ENCODE measurements at regions not wholly inside any gene's neighbourhood (a gene's known extent, or its start where the extent isn't known, plus 50 kb on each side); places are given as distances from the start of the nearest gene placed in this dataset.
A peak's percentile ranks its signal among the peaks of the same experiment; 100 is the strongest.

- ATAC-seq (ENCODE audit: low FRiP score in 2 of 2): no peak
- H3K27me3 ChIP-seq: peaks cover 0 to 3% (median 0%) of the 10 kb centered on the region in 4 donors
- DNase-seq: no peak
- H3K27ac ChIP-seq: peak overlapping the region in 1 of 4 donors; percentile 62
- H3K9me3 ChIP-seq: no peaks in the 10 kb centered on the region
- no peaks in the 10 kb centered on the region for H3K36me3 ChIP-seq
- no peak overlapping the region for H3K4me3 ChIP-seq
- no peaks in the 10 kb centered on the region for H3K4me1 ChIP-seq
- 74% methylated on average over 2 of the region's 2 CpGs for WGBS, 2 donors
- TF ChIP-seq POLR2A (IDR thresholded peaks at IDR 0.05) (no peak), POLR2AphosphoS5 (IDR thresholded peaks at IDR 0.05) (no peak), EP300 (IDR thresholded peaks at IDR 0.05) (no peak), CTCF (IDR thresholded peaks at IDR 0.05) (no peak)
Observed at GRCh38 chr7:17233603-17234002, 64.8 kb upstream of the AHR start.

- H3K4me3 ChIP-seq: no peak overlapping the region
- DNase-seq (no peak), ATAC-seq (ENCODE audit: low FRiP score in 2 of 2) (peak in 1 of 2 donors; percentile 60)
- H3K9me3 ChIP-seq: no peaks in the 10 kb centered on the region
- H3K27ac ChIP-seq: peak overlapping the region in 2 of 4 donors; percentile 21 to 62
- WGBS, 2 donors: 55 to 84% methylated on average over 2 of the region's 2 CpGs
- H3K36me3 ChIP-seq: no peaks in the 10 kb centered on the region
- H3K27me3 ChIP-seq: peaks cover 0 to 3% (median 0%) of the 10 kb centered on the region in 4 donors
- TF ChIP-seq EP300 (IDR thresholded peaks at IDR 0.05) (no peak), CTCF (IDR thresholded peaks at IDR 0.05) (no peak), POLR2AphosphoS5 (IDR thresholded peaks at IDR 0.05) (no peak), POLR2A (IDR thresholded peaks at IDR 0.05) (no peak)
- H3K4me1 ChIP-seq: no peaks in the 10 kb centered on the region
Observed at GRCh38 chr7:17234030-17234397, 64.4 kb upstream of the AHR start.

GRCh38 chr7:17234398-17235031 is 63.9 kb upstream of the AHR start:
- Histone ChIP-seq H3K36me3 (no peaks in the 10 kb centered on the region), H3K27ac (peak overlapping the region in 3 of 4 donors; percentile 22 to 62 (median 27)), H3K4me1 (peaks cover 0 to 2% (median 0%) of the 10 kb centered on the region in 4 donors), H3K4me3 (no peak overlapping the region), H3K27me3 (peaks cover 0 to 3% (median 0%) of the 10 kb centered on the region in 4 donors), H3K9me3 (no peaks in the 10 kb centered on the region)
- WGBS, 2 donors: 55 to 68% methylated on average over 10 of the region's 10 CpGs
- ATAC-seq (ENCODE audit: low FRiP score in 2 of 2) (peak; percentile 71 to 96), DNase-seq (peak in 1 of 2 donors; percentile 45)
- TF ChIP-seq EP300 (IDR thresholded peaks at IDR 0.05): no peak
- TF ChIP-seq POLR2A (IDR thresholded peaks at IDR 0.05): no peak
- TF ChIP-seq CTCF (IDR thresholded peaks at IDR 0.05): no peak
- TF ChIP-seq POLR2AphosphoS5 (IDR thresholded peaks at IDR 0.05): no peak

GRCh38 chr7:17236171-17236570 is 62.3 kb upstream of the AHR start:
- no peaks in the 10 kb centered on the region for H3K9me3 ChIP-seq
- H3K27ac ChIP-seq: no peak overlapping the region
- no peaks in the 10 kb centered on the region for H3K36me3 ChIP-seq
- DNase-seq (no peak), ATAC-seq (ENCODE audit: low FRiP score in 2 of 2) (no peak)
- TF ChIP-seq CTCF (IDR thresholded peaks at IDR 0.05): no peak
- TF ChIP-seq EP300 (IDR thresholded peaks at IDR 0.05): no peak
- no peak for TF ChIP-seq POLR2AphosphoS5 (IDR thresholded peaks at IDR 0.05)
- TF ChIP-seq POLR2A (IDR thresholded peaks at IDR 0.05): no peak
- H3K27me3 ChIP-seq: no peaks in the 10 kb centered on the region
- WGBS, 2 donors: 87 to 88% methylated on average over 5 of the region's 5 CpGs
- H3K4me1 ChIP-seq: peaks cover 0 to 2% (median 0%) of the 10 kb centered on the region in 4 donors
- no peak overlapping the region for H3K4me3 ChIP-seq

GRCh38 chr7:17236603-17237002 is 61.8 kb upstream of the AHR start:
- Histone ChIP-seq H3K27me3 (no peaks in the 10 kb centered on the region), H3K27ac (no peak overlapping the region), H3K36me3 (no peaks in the 10 kb centered on the region), H3K4me3 (no peak overlapping the region), H3K9me3 (no peaks in the 10 kb centered on the region), H3K4me1 (peaks cover 0 to 2% (median 0%) of the 10 kb centered on the region in 4 donors)
- DNase-seq (no peak), ATAC-seq (ENCODE audit: low FRiP score in 2 of 2) (no peak)
- 90 to 95% methylated on average over 1 of the region's 1 CpG for WGBS, 2 donors
- TF ChIP-seq POLR2AphosphoS5 (IDR thresholded peaks at IDR 0.05) (no peak), POLR2A (IDR thresholded peaks at IDR 0.05) (no peak), CTCF (IDR thresholded peaks at IDR 0.05) (no peak), EP300 (IDR thresholded peaks at IDR 0.05) (no peak)
